ENCODE measurements at regions not wholly inside any gene's neighbourhood (a gene's known extent, or its start where the extent isn't known, plus 50 kb on each side); places are given as distances from the start of the nearest gene placed in this dataset.

DNA sequence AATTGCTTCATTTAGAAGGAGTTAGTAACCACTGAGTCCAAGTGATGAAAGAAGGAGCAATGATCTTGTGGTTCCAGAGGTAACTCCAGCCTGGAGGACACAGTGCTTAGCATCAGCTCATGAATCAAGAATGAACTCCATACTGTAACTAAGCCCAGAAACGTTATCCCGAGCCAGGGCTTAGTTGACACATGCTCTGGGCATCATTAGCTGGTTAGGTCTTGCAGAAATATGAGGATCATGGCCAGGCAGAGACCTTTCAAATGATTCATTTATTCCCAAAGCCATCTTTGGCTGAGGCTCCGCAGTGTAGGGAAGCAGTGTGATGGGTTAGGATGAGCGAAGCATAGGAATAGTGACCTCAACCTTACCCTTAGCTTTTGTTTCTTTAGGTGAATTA lies 277.4 kb downstream of the FAM76B start:
- no peak overlapping the region for H2AFZ ChIP-seq (ENCODE audit: insufficient read depth, low read length, poor library complexity)
- H2BK5ac ChIP-seq (ENCODE audit: low read depth, low read length, poor library complexity): no peak overlapping the region
- WGBS (ENCODE audit: extremely low coverage, insufficient coverage, insufficient read length): no CpG with 5 or more reads among the region's 4 CpGs
- no peaks in the 10 kb centered on the region for H3K9me3 ChIP-seq (ENCODE audit: insufficient read depth, low read depth, low read length)
- peaks cover 2 to 4% of the 10 kb centered on the region in 2 experiments for H3K4me1 ChIP-seq (ENCODE audit: control insufficient read depth in 1 of 2, insufficient read depth in 2 of 2, low read length in 2 of 2)
- H2BK120ac ChIP-seq (ENCODE audit: insufficient read depth, low read length, poor library complexity): no peak overlapping the region
- H4K8ac ChIP-seq (ENCODE audit: low read depth, low read length): peak overlapping the region; percentile 36
- peak overlapping the region; percentile 66 for H3K14ac ChIP-seq (ENCODE audit: low read length)
- H3K23ac ChIP-seq (ENCODE audit: low read length): no peak overlapping the region
- no peaks in the 10 kb centered on the region for H3K36me3 ChIP-seq (ENCODE audit: control insufficient read depth in 1 of 2, insufficient read depth in 2 of 2, low read length in 2 of 2)
- no peak overlapping the region for H3K9ac ChIP-seq (ENCODE audit: low read length)
- no peaks in the 10 kb centered on the region for H3K79me2 ChIP-seq (ENCODE audit: control insufficient read depth, insufficient read depth, low read length, poor library complexity)
- H3K4me2 ChIP-seq (ENCODE audit: low read length): no peak overlapping the region
- peak overlapping the region; percentile 72 for H2AK5ac ChIP-seq (ENCODE audit: low read length)
- DNase-seq: no peak
- no peak overlapping the region for H3K18ac ChIP-seq (ENCODE audit: low read length)
- no peak overlapping the region for H4K12ac ChIP-seq (ENCODE audit: low read depth, low read length)
- H3K4me3 ChIP-seq (ENCODE audit: low read depth, low read length): no peak overlapping the region
- H3K79me1 ChIP-seq (ENCODE audit: low read length): peaks cover 3% of the 10 kb centered on the region
- no peaks in the 10 kb centered on the region for H3K27me3 ChIP-seq (ENCODE audit: insufficient read depth, low read length)
- peak overlapping the region; percentile 64 for H3K27ac ChIP-seq (ENCODE audit: low read depth, low read length)
- peak overlapping the region; percentile 48 for H2BK12ac ChIP-seq (ENCODE audit: low read length)
- no peak overlapping the region for H3K4ac ChIP-seq (ENCODE audit: low read depth, low read length)
- peak overlapping the region; percentile 39 for H4K91ac ChIP-seq (ENCODE audit: low read depth, low read length)

- Histone ChIP-seq H3K18ac (ENCODE audit: low read length) (no peak overlapping the region), H3K27ac (ENCODE audit: low read depth, low read length) (no peak overlapping the region), H2AK5ac (ENCODE audit: low read length) (no peak overlapping the region), H4K12ac (ENCODE audit: low read depth, low read length) (no peak overlapping the region), H3K4ac (ENCODE audit: low read depth, low read length) (no peak overlapping the region), H3K23ac (ENCODE audit: low read length) (no peak overlapping the region), H3K36me3 (ENCODE audit: control insufficient read depth in 1 of 2, insufficient read depth in 2 of 2, low read length in 2 of 2) (no peaks in the 10 kb centered on the region), H2BK5ac (ENCODE audit: low read depth, low read length, poor library complexity) (no peak overlapping the region), H3K27me3 (ENCODE audit: insufficient read depth, low read length) (no peaks in the 10 kb centered on the region), H2BK120ac (ENCODE audit: insufficient read depth, low read length, poor library complexity) (no peak overlapping the region), H3K79me2 (ENCODE audit: control insufficient read depth, insufficient read depth, low read length, poor library complexity) (no peaks in the 10 kb centered on the region), H3K14ac (ENCODE audit: low read length) (no peak overlapping the region), H2AFZ (ENCODE audit: insufficient read depth, low read length, poor library complexity) (no peak overlapping the region), H3K4me2 (ENCODE audit: low read length) (no peak overlapping the region), H4K8ac (ENCODE audit: low read depth, low read length) (no peak overlapping the region), H2BK12ac (ENCODE audit: low read length) (no peak overlapping the region), H4K91ac (ENCODE audit: low read depth, low read length) (no peak overlapping the region), H3K4me3 (ENCODE audit: low read depth, low read length) (no peak overlapping the region), H3K9me3 (ENCODE audit: insufficient read depth, low read depth, low read length) (peaks cover 1% of the 10 kb centered on the region), H3K9ac (ENCODE audit: low read length) (no peak overlapping the region), H3K79me1 (ENCODE audit: low read length) (peaks cover 3% of the 10 kb centered on the region), H3K4me1 (ENCODE audit: control insufficient read depth in 1 of 2, insufficient read depth in 2 of 2, low read length in 2 of 2) (peaks cover 2 to 4% of the 10 kb centered on the region in 2 experiments)
- DNase-seq: no peak
- no CpG with 5 or more reads among the region's 7 CpGs for WGBS (ENCODE audit: extremely low coverage, insufficient coverage, insufficient read length)
These were observed 277.4 kb upstream of the SESN3 start for GRCh38 chr11:95508219-95508890.

GRCh38 chr11:95507794-95508193 lies 276.8 kb upstream of the SESN3 start:
- no CpG with 5 or more reads among the region's 3 CpGs for WGBS (ENCODE audit: extremely low coverage, insufficient coverage, insufficient read length)
- Histone ChIP-seq H3K79me2 (ENCODE audit: control insufficient read depth, insufficient read depth, low read length, poor library complexity) (no peaks in the 10 kb centered on the region), H3K23ac (ENCODE audit: low read length) (no peak overlapping the region), H3K14ac (ENCODE audit: low read length) (no peak overlapping the region), H3K4me1 (ENCODE audit: control insufficient read depth in 1 of 2, insufficient read depth in 2 of 2, low read length in 2 of 2) (peaks cover 2 to 4% of the 10 kb centered on the region in 2 experiments), H2AFZ (ENCODE audit: insufficient read depth, low read length, poor library complexity) (no peak overlapping the region), H3K79me1 (ENCODE audit: low read length) (peaks cover 3% of the 10 kb centered on the region), H3K4ac (ENCODE audit: low read depth, low read length) (no peak overlapping the region), H2BK5ac (ENCODE audit: low read depth, low read length, poor library complexity) (no peak overlapping the region), H3K9ac (ENCODE audit: low read length) (no peak overlapping the region), H3K4me3 (ENCODE audit: low read depth, low read length) (no peak overlapping the region), H2AK5ac (ENCODE audit: low read length) (no peak overlapping the region), H4K12ac (ENCODE audit: low read depth, low read length) (no peak overlapping the region), H3K27me3 (ENCODE audit: insufficient read depth, low read length) (no peaks in the 10 kb centered on the region), H4K8ac (ENCODE audit: low read depth, low read length) (no peak overlapping the region), H3K27ac (ENCODE audit: low read depth, low read length) (no peak overlapping the region), H3K36me3 (ENCODE audit: control insufficient read depth in 1 of 2, insufficient read depth in 2 of 2, low read length in 2 of 2) (no peaks in the 10 kb centered on the region), H2BK12ac (ENCODE audit: low read length) (no peak overlapping the region), H2BK120ac (ENCODE audit: insufficient read depth, low read length, poor library complexity) (no peak overlapping the region), H3K18ac (ENCODE audit: low read length) (no peak overlapping the region), H3K4me2 (ENCODE audit: low read length) (no peak overlapping the region), H4K91ac (ENCODE audit: low read depth, low read length) (no peak overlapping the region), H3K9me3 (ENCODE audit: insufficient read depth, low read depth, low read length) (peaks cover 1% of the 10 kb centered on the region)
- no peak for DNase-seq

DNA sequence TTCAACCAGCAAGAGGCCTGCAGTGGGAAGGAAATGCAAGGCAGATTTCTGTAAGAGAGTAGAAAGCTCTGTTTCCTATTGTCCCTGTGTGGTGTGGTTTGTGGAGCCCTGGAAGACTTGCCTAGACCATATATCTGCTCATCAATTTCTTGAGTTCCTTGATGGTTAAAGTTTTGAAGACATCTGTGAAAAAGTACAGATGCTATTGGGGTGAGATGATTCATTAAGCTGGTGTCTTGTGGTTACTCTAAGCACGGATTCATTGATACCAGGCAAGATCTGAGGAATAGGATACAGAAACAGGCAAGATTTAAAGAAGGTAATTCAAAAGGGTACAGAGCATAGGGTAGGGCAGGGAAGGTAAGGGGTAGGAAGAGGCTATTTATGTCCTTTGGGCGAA lies 275.8 kb upstream of the SESN3 start:
- DNase-seq: no peak
- no CpG with 5 or more reads among the region's 2 CpGs for WGBS (ENCODE audit: extremely low coverage, insufficient coverage, insufficient read length)
- H3K4ac ChIP-seq (ENCODE audit: low read depth, low read length): no peak overlapping the region
- peaks cover 1% of the 10 kb centered on the region for H3K9me3 ChIP-seq (ENCODE audit: insufficient read depth, low read depth, low read length)
- H4K91ac ChIP-seq (ENCODE audit: low read depth, low read length): no peak overlapping the region
- H2BK12ac ChIP-seq (ENCODE audit: low read length): peak overlapping the region; percentile 51
- H4K12ac ChIP-seq (ENCODE audit: low read depth, low read length): no peak overlapping the region
- H3K14ac ChIP-seq (ENCODE audit: low read length): no peak overlapping the region
- H3K4me3 ChIP-seq (ENCODE audit: low read depth, low read length): no peak overlapping the region
- H2BK5ac ChIP-seq (ENCODE audit: low read depth, low read length, poor library complexity): no peak overlapping the region
- H3K27ac ChIP-seq (ENCODE audit: low read depth, low read length): no peak overlapping the region
- no peak overlapping the region for H3K9ac ChIP-seq (ENCODE audit: low read length)
- H2AFZ ChIP-seq (ENCODE audit: insufficient read depth, low read length, poor library complexity): no peak overlapping the region
- no peak overlapping the region for H2AK5ac ChIP-seq (ENCODE audit: low read length)
- H3K79me1 ChIP-seq (ENCODE audit: low read length): no peaks in the 10 kb centered on the region
- H3K79me2 ChIP-seq (ENCODE audit: control insufficient read depth, insufficient read depth, low read length, poor library complexity): no peaks in the 10 kb centered on the region
- H3K18ac ChIP-seq (ENCODE audit: low read length): no peak overlapping the region
- no peak overlapping the region for H2BK120ac ChIP-seq (ENCODE audit: insufficient read depth, low read length, poor library complexity)
- peaks cover 2 to 3% of the 10 kb centered on the region in 2 experiments for H3K4me1 ChIP-seq (ENCODE audit: control insufficient read depth in 1 of 2, insufficient read depth in 2 of 2, low read length in 2 of 2)
- H3K4me2 ChIP-seq (ENCODE audit: low read length): no peak overlapping the region
- H3K23ac ChIP-seq (ENCODE audit: low read length): no peak overlapping the region
- H4K8ac ChIP-seq (ENCODE audit: low read depth, low read length): no peak overlapping the region
- H3K36me3 ChIP-seq (ENCODE audit: control insufficient read depth in 1 of 2, insufficient read depth in 2 of 2, low read length in 2 of 2): no peaks in the 10 kb centered on the region
- H3K27me3 ChIP-seq (ENCODE audit: insufficient read depth, low read length): no peaks in the 10 kb centered on the region
